Activated T-cell treated with anti-CD3 and anti-CD28 coated beads, Interleukin-2, amount 50 U/mL, for 48 hours (primary cell): ENCODE measurements at regions not wholly inside any gene's neighbourhood (a gene's known extent, or its start where the extent isn't known, plus 50 kb on each side); places are given as distances from the start of the nearest gene placed in this dataset.
"Not testable (repeated sequence)": the region's sequence is repeated elsewhere in the genome, so short reads cannot be mapped to it uniquely, and the experiment has no call there.

Experiments used
- DNase-seq, 2 experiments: peaks; one replicate each; pipeline ENCODE4 v3.0.0-alpha.2; 2020

DNA sequence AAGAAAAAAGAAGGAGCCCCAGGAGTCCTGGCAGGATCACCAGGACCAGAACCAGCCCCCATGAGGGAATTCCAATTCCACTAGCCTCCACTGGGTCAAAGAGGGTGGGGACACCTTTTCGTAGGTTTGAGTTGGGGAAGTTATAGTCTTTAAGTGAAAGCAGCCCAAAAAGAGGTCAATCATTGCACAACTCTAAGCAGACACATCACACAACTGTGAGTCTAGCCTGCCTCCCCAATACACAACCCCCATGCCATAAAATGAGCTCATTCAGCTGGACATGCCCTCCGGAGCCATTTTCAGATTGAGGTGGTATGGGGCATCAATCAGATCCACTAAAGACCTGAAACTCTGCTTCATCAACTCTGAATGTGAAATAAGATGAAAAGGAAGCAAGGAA is 179.9 kb downstream of the NPHP4 start:
- no peak for DNase-seq

DNA sequence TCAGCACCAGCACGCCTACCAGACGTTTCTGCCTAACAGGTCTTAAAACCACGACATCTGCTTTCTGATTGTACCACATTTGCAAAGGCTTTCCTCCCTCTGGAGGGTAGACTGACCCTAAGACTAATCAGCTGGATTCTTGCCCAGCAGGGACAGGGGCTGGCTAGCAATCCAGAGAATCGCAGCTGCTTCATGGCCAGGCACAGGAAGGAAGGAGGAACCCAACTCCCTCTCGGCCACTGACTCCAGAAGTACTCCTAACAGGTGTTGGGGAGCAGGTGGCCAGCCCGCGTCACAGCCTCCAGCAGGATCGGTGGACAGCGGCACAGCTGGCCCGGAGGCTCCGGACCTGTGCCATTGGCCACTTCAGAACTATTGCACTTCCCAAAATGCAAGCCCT is 180.8 kb downstream of the NPHP4 start:
- DNase-seq: no peak

DNA sequence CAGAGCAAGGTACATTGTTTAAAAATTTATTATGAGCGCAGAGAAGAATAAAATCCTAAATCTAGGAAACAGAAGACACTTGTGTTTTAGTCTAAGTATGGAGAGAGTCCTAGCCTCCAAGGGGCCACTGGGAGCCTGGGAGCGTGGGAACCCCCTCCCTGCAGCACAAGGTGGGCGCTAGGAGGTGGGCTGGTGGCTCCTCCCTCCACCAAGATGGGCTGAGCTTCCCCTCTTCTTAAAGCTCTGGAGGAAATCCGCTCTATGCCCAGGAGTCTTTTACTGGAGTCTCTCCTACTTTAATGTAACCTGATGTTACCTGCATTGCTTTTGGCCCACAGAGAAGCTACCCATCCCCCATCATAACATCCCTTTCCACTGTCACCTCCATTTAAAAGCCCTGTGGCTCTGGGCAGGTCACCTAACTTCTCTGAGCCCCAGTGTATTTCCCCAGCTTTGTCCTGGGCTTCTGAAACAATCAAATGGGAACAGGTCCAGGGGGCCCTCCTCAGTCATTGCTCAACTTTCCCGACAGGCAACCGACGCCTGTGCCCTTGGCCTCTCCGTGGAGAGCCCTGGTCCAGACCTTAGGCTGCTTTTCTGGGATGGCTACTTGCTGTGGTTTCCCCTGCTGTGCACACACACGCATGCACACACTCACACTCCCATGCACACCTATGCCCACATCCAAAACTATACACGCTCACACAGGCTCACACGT is 181.5 kb downstream of the NPHP4 start:
- no peak for DNase-seq

DNA sequence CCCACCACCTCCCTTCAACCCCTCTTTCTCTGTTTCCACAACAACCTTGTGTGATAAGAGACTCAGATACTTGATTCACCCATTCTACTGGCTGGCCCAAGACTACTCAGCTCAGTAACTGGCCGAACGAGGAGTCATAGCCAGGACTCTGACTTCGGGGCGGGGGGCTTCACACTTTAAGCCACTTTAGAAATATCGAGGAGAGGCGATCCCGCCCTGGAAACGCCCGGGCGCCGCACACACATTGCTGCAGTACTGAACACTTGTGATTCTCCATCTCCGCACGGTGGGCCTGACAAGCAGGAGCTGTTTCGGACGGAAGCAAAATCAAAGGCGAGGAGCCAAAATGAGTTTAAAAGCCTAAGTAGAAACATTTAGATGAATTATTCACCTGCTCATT is 182.1 kb downstream of the NPHP4 start:
- DNase-seq: no peak

DNA sequence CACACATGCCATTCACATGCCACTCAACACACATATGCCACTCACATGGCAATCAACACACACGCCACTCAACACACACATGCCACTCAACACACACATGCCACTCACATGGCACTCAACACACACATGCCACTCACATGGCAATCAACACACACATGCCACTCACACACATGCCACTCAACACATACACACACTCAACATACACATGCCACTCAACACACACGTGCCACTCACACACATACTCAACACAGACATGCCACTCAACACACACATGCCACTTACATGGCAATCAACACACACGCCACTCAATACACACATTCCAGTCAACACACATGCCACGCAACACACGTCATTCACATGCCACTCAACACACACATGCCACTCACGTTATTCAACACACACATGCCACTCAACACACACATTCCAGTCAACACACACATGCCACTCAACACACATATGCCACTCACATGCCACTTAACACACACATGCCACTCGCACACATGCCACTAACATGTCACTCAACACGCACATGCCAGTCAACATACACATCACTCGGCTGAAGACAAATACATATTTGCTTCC is 182.9 kb downstream of the NPHP4 start:
- DNase-seq: no peak

DNA sequence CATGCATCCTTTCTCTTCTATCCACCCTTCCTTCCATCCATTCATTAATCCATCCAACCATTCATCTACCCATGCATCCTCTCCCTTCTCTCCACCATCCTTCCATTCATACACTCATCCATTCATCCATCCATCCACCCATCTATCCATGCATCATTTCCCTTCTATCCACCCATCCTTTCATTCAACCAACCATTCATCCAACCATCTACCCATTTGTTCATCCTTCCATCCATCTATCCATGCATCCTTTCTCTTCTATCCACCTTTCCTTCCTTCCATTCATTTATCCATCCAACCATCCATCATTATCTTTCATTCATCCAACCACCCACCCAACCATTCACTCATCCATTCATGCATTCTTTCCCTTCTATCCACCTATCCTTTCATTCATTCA is 188.4 kb downstream of the NPHP4 start:
- DNase-seq: no peak

DNA sequence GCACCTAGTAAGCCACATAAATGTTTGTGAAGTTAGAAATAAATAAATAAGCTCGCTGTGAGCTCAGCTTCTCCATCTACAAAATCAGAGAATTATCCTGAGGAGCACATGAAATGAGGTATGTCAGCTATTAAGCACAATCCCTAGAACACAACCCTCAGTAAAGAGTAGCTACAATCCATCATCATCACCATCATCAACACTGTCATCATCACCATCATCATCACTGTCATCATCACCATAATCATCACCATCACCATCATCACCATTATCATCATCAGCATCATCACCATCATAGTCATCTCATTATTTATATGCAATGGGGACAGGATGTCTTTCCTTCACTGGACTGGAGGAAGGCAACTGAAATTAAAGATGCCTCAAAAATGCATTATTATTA is 189.6 kb downstream of the NPHP4 start:
- DNase-seq: no peak

DNA sequence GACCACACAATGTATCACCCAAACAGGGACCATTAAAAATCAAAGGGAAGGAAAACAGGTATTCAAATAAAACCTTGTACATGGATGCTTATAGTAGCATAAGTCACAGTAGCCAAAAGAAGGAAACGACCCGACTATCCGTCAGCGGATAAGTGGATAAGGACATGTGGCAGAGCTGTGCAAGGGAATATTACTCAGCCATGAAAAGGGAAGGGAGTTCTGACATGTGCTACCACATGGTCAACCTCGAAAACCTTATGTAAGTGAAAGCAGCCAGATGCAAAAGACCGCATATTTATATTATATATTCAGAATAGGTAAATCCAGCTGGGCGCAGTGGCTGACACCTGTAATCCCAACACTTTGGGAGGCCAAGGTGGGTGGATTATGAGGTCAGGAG is 193.3 kb downstream of the NPHP4 start:
- no peak for DNase-seq

DNA sequence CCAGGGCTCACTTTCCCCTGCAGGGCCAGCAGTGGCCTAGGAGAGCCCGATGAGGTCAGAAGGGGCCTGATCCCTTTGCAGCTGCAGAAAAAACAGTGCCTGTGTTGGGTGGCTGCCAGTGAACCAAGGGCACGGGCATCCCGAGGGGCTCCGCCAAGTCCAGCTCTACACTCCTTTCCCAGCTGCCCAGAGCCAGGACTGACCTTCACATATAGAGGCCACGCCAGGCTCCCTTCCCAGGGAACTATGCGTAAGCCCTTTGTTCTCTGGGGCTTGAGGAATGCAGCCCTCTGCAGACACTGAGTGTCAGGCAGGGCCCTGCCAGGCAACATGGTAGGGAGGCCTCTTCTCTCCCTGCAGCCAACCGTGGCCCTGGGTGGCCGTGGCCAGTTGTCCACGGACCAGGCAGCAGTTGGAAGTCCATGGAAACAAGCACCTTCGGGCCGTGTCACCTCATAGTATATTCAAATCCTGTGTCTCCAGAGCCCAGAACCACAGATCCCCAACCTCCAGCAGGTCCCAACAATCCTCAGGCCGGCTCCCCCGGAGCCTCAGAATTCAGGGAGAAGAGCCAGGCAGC is 194.0 kb downstream of the NPHP4 start:
- DNase-seq: no peak

DNA sequence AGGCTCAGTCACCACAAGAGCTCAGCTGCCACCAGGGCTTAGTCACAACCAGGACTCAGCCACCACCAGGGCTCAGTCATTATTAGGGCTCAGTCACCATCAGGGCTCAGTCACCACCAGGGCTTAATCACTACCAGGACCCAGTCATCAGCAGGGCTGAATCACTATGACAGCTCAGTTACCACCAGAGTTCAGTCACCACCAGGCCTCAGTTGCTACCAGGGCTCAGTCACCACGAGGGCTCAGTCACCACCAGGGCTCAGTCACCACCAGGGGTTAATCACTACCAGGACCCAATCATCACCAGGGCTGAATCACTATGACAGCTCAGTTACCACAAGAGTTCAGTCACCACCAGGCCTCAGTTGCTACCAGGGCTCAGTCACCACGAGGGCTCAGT is 196.2 kb downstream of the NPHP4 start:
- no peak for DNase-seq

DNA sequence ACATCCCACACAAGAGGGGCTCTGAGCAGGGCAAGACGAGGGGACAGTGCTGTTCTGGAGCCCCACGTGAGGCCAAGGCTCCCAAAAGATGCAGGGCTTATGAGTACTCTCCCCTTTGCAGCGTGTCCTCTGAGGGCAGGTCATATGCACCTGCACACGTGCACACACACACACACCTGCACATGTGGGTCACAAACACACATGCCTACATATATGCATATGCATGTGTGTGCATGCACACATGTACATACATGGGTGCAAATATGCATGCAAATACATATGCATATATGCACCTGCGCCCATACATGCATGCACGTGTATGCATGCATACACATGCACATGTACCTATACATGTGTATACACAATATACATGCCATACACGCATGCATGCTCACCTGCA is 197.9 kb downstream of the NPHP4 start:
- DNase-seq: no peak

DNA sequence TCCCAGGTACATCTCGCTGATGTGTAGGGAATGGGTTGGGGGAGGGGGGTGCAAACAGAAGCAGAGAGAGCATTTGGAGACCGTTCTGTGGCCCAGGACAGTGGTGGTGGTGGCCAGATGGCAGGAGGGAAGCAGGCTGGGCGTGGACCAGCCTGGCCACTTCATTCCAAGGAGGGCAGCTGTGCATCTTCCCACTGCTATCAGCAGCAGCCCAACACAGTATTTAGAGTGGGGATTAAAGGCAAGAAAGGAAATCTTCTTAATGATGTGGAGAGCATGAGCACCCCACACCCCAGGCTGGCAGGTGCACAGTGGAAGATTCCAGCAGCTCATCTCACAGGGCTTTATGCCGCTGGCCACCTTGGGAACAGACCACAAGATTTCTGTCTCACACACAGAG is 198.7 kb downstream of the NPHP4 start:
- DNase-seq: no peak

DNA sequence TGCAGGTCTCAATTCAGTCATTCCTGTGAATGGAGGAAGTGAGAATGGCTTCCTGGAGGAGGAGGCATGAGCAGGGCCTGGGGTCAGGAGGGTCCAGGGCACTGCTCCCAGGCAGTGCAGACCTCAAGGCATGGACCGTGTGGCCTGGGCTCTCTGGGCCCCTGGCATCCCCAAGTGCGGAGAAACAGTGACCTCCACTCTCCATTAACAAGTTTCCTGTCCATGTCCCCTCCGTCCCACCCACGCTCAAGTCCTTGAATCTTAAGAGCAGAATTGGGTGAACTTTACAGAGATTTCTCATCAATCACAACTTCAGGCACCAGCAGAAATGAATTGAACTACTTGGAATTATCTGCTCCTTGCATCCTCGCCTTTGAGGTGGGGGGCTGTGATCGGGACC is 211.1 kb downstream of the NPHP4 start:
- no peak for DNase-seq

DNA sequence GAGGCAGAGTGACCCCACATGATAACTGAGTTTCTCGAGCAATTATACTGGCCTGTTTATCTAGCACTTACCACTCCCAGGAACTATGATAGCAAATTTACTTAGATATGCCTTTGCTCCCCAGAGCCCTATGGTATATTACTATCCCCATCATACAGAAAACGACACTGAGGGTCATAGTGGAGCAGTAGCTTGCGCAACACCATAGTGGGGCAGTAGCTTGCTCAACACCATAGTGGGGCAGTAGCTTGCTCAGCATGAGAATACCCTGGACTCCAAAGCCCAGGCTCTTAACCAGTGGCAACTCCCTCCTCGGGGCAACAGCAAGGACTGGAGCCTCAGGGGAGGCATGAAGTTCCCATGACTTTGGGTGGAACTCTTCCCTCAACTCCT is 211.9 kb downstream of the NPHP4 start:
- no peak for DNase-seq

DNA sequence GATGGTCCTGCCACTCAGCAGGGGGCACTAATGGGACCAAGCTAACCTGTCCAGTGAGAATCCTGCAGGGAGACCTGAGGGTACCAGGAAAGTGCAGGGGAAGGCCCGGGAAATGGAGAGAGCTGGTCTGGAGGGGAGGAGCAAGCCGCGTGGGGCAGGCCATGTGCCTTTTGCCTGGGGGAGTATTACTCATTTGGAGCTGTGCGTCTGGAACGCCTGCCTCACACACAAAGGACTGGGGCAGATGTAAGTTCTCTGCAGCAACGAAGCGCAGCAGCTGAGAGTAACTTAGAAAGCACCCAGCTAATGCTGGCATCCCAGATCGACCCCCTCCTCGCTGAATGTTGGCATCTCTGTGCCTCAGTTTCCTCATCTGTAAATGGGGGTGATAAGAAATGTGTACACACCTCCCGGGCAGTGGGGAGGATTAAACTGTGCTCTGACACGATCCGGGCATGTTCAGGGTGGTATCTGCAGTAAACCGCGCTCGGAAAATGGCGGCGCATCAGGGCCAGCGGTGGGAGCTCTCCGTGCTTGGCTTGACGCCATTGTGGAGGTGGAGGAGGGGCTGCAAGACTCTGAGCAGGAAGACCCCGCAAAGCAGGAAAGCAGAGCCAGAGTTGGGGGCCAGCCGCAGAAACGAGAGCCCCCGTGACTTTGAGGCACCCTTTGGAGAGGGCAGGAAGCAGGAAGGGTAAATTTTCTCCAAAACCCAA is 212.5 kb downstream of the NPHP4 start:
- no peak for DNase-seq

DNA sequence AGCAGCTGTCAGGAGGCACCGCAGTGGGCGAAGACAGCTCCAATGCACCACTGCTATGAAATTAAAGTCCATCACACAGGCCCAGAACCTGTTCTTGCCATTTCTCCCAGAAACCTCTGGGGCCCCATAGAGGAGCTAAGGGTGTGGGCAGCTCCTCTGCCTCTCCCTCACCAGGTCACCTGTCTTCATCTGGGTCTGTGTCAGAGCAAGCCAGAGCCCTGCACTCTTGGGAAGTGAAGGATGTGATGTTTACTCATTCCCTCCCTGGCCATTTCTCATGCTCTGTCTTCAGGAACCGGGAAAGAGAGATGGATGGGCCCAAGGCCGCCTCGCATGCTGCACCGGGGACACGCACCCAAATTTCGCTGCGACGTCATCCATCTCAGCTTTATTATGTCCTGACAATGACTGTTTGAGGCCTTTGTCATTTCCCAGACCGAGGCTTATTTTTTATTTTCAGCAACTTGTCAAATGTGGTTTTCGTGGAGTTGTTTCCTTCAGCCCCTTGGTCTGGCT is 216.1 kb downstream of the NPHP4 start:
- DNase-seq: no peak

DNA sequence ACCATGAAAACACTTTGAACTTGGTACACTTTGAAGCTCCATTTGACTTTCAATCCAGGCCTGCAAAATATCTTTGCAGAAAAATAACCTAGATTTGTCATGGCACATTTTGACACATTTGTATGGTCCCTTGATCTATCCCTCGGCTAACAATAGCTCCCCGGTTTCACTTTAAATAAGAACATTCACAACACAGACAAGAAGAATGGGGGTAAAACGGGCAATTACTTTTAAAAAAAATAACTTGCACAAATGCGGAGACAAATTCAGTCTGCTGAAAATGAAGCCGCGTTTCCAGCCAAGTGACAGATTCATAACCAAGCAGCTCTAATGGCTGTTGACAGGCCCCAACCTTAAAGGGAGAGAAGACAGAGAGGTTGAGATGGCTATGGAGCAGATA is 218.2 kb downstream of the NPHP4 start:
- no peak for DNase-seq

DNA sequence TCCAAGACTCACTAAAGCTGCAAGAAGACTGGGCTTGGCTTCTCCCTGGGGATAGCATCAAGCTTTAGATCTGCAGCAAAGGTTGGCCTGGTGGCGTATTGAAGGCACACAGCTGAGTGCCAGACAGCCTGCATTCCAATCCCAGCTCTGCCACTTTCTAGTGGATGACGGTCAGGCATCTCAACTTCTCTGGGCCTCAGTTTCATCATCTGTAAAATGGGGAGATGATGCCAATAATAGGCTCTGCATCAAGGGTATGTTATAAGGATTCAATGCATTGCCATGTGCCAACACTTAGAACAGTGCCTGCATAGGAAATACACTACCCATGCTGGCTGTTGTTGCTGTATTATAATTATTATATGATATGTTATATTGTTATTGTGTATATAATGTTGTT is 220.4 kb downstream of the NPHP4 start:
- no peak for DNase-seq

DNA sequence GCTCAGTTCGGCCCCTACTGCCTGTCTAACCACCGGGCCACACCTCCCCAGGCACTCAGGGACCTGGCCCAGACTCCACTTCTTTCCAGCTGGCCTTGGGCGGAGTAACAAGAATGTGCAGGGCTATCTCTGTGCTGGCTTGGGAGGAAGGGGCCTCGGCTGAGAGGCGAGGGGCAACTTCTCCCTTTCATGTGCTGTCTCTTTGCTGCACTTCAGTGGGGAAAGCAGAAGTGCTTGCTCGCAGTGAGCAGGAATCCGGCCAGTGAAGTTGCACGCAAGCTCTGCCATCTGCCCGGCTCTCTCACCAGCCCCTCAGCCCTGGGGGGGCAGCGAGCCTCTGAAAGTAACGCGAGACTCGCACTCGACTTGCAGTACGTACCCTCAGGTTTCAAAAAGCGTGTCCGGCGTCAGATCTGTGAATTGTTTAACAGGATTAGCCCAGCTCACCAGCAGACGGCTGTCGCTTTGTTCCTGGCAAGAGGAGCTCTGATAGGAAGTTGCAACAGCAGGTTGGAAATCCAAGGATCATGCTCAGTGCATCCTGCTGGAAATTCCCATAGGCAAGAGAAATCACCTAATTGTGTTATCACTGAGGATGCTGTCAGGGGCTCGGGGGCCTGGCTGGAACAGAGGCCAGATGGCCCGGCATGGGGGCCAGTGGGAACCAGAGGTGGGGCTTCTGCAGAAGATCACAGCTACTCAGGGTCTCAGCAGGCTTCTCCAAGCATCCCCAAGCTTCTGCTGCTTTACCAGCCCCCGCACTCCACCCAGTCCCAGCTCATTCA is 221.1 kb downstream of the NPHP4 start:
- DNase-seq: no peak

DNA sequence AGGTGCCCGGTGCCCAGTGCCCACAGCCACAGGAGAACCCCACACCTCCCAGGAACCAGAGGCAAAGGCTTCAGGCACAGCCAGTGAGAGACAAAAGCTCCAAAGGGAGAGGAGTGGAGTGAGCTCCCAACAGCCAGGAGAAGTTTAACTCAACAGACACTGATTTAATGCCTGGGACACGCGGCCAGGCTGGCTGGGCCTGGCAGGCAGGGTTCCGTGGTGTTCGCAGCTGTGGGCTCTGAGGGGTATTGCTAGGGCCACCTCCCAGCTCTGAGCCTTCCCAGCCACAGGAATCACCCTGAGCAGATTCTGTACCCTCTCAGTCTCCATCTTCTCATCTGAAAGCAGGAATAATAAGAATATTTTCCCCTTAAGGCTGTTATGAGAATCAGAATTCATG is 222.5 kb downstream of the NPHP4 start:
- DNase-seq: no peak

DNA sequence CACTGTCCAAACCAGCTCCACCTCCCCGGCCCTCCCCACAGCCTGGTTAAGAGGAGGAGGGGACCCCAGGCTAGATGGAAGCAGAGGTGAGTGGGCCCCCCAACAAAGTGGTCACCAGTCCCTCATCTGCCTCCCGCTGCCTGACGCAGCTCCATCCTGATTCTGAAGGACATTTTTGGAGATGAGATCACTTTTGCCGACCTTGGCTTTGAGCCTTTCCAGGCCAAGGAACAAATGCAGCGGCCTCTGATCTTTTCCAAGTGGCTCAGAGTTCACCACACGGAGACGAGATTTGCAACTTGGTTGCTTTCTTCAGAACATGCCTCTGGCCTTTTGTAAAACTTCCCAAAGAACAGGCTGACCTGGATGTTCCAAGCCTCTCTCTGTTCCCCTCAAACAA is 223.1 kb downstream of the NPHP4 start:
- no peak for DNase-seq

DNA sequence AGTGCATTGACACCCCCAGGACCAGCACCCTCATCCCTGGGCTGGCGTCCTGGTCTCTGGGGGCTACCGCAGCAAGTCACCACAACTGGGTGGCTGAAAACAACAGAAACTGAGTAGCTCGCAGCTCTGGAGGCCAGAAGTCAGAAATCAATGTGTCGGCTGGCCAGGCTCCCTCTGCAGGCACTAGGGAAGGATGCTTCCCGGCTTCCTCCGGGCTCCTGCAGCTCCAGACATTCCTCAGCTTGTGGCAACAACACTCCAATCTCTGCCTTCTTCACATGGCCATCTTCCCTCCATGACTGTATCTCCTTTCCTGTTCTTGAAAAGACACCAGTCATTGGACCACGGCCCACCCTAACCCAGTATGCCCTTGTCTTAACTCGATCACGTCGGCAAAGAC is 224.2 kb downstream of the NPHP4 start:
- DNase-seq: no peak

DNA sequence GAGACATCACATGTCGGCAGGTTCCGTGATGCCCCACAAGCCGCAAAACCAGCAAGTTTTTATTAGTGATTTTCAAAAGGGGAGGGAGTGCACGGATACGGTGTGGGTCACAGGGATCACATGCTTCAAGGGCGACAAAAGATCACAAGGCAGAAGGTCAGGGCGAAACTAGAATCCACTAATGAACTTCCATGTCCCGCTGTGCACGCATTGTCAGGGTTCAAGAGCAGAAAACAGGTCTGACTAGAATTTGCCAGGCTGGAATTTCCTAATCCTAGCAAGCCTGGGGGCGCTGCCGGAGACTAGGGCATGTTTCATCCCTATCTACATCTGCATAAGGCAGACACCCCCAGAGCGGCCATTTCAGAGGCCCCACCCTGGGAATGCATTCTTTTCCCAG is 225.2 kb downstream of the NPHP4 start:
- DNase-seq: not testable (repeated sequence)
